CD4-positive, alpha-beta memory T cell (primary cell): ENCODE measurements at regions not wholly inside any gene's neighbourhood (a gene's known extent, or its start where the extent isn't known, plus 50 kb on each side); places are given as distances from the start of the nearest gene placed in this dataset.

Experiments
- CTCF ChIA-PET: fragments of 350-600 bp; sonication (Branson Sonifier 250); formaldehyde crosslinking; loops from one replicate; lab custom pipeline; 2021; ENCODE audit warnings: inconsistent platforms; ENCODE audit not compliant: partially characterized antibody; lab: Charles Lee
- POLR2A ChIA-PET: fragments of 350-600 bp; sonication (Branson Sonifier 250); formaldehyde crosslinking; loops from one replicate; lab custom pipeline; 2021; ENCODE audit not compliant: partially characterized antibody; lab: Charles Lee
- DNase-seq, 5 donors: peaks; one replicate each; pipeline versions ENCODE4 v3.0.0 to v3.0.0-alpha.2; 2020 to 2022; ENCODE audit warnings: mixed read lengths in 1 of 5
- H3K27ac ChIP-seq: one replicate; pipeline ENCODE4 v1.7.0; 2013; ENCODE audit warnings: low read depth, low read length
- H3K27me3 ChIP-seq: 2 replicates; pipeline ENCODE4 v1.7.0; 2013; ENCODE audit warnings: mild to moderate bottlenecking, low read length, moderate library complexity; ENCODE audit not compliant: insufficient read depth
- H3K36me3 ChIP-seq: 2 replicates; pipeline ENCODE4 v1.7.0; 2013; ENCODE audit warnings: mild to moderate bottlenecking, low read length, moderate library complexity; ENCODE audit not compliant: insufficient read depth
- H3K4me1 ChIP-seq: 2 replicates; pipeline ENCODE4 v1.7.0; 2013; ENCODE audit warnings: mild to moderate bottlenecking, low read length, moderate library complexity; ENCODE audit not compliant: insufficient read depth
- H3K4me3 ChIP-seq, 2 donors: one replicate each; pipeline ENCODE4 v1.7.0; 2013; ENCODE audit warnings: low read length in 2 of 2, mild to moderate bottlenecking in 1 of 2
- H3K9me3 ChIP-seq, 2 donors: one replicate each; pipeline ENCODE4 v1.7.0; 2013; ENCODE audit warnings: low read length in 2 of 2, control low read depth in 1 of 2; ENCODE audit not compliant: control insufficient read depth in 1 of 2
- H3K27ac Mint-ChIP-seq, 7 donors: one replicate each; pipeline ENCODE4 v1.8.0; 2020 to 2021; ENCODE audit warnings: mixed read lengths in 7 of 7, mild to moderate bottlenecking in 6 of 7, inconsistent platforms in 3 of 7, moderate library complexity in 3 of 7
- H3K27me3 Mint-ChIP-seq, 2 donors: one replicate each; pipeline ENCODE4 v1.8.0; 2020 to 2021; ENCODE audit warnings: mixed read lengths in 2 of 2
- H3K36me3 Mint-ChIP-seq, 2 donors: one replicate each; pipeline ENCODE4 v1.8.0; 2020 to 2021; ENCODE audit warnings: mixed read lengths in 2 of 2, inconsistent platforms in 1 of 2, mild to moderate bottlenecking in 1 of 2
- H3K4me1 Mint-ChIP-seq, 4 donors: one replicate each; pipeline ENCODE4 v1.8.0; 2020 to 2021; ENCODE audit warnings: mixed read lengths in 4 of 4, mild to moderate bottlenecking in 1 of 4
- H3K4me3 Mint-ChIP-seq, 8 donors: one replicate each; pipeline ENCODE4 v1.8.0; 2020 to 2021; ENCODE audit warnings: mixed read lengths in 8 of 8, mild to moderate bottlenecking in 7 of 8, moderate library complexity in 6 of 8, inconsistent platforms in 3 of 8
- H3K9me3 Mint-ChIP-seq, 8 donors: one replicate each; pipeline ENCODE4 v1.8.0; 2020 to 2021; ENCODE audit warnings: mixed read lengths in 8 of 8, mild to moderate bottlenecking in 5 of 8, inconsistent platforms in 3 of 8, moderate library complexity in 1 of 8
- intact Hi-C: fragments of 100-400 bp; cut with micrococcal nuclease; formaldehyde crosslinking; loops from one replicate; pipeline ENCODE4 v1.15.1; 2023

GRCh38 chr6:71537717-71538116 lies 249.1 kb downstream of the OGFRL1 start:
- H3K27me3 Mint-ChIP-seq = peaks cover 0 to 2% of the 10 kb centered on the region in 2 donors
- no peaks in the 10 kb centered on the region for H3K27me3 ChIP-seq
- H3K4me1 ChIP-seq = no peaks in the 10 kb centered on the region
- no peak overlapping the region for H3K27ac ChIP-seq
- H3K9me3 Mint-ChIP-seq = no peaks in the 10 kb centered on the region
- intact Hi-C loops = no loop called here
- POLR2A ChIA-PET = no interaction called here
- no peaks in the 10 kb centered on the region for H3K36me3 Mint-ChIP-seq
- H3K4me3 ChIP-seq = no peak overlapping the region
- H3K27ac Mint-ChIP-seq = no peak overlapping the region
- no peaks in the 10 kb centered on the region for H3K36me3 ChIP-seq
- DNase-seq = no peak
- H3K4me1 Mint-ChIP-seq = no peaks in the 10 kb centered on the region
- no peaks in the 10 kb centered on the region for H3K9me3 ChIP-seq
- H3K4me3 Mint-ChIP-seq = no peak overlapping the region
- CTCF ChIA-PET = no interaction called here

GRCh38 chr6:71544028-71544427 lies 255.4 kb downstream of the OGFRL1 start:
- no peaks in the 10 kb centered on the region for H3K4me1 ChIP-seq
- DNase-seq = no peak
- intact Hi-C loops = no loop called here
- no peak overlapping the region for H3K4me3 Mint-ChIP-seq
- H3K36me3 Mint-ChIP-seq = no peaks in the 10 kb centered on the region
- CTCF ChIA-PET = no interaction called here
- H3K36me3 ChIP-seq = no peaks in the 10 kb centered on the region
- no peaks in the 10 kb centered on the region for H3K9me3 ChIP-seq
- no peak overlapping the region for H3K4me3 ChIP-seq
- no peaks in the 10 kb centered on the region for H3K27me3 Mint-ChIP-seq
- H3K9me3 Mint-ChIP-seq = peaks cover 0 to 3% (median 0%) of the 10 kb centered on the region in 8 donors
- POLR2A ChIA-PET = no interaction called here
- H3K4me1 Mint-ChIP-seq = no peaks in the 10 kb centered on the region
- no peak overlapping the region for H3K27ac ChIP-seq
- no peaks in the 10 kb centered on the region for H3K27me3 ChIP-seq
- H3K27ac Mint-ChIP-seq = no peak overlapping the region

DNA sequence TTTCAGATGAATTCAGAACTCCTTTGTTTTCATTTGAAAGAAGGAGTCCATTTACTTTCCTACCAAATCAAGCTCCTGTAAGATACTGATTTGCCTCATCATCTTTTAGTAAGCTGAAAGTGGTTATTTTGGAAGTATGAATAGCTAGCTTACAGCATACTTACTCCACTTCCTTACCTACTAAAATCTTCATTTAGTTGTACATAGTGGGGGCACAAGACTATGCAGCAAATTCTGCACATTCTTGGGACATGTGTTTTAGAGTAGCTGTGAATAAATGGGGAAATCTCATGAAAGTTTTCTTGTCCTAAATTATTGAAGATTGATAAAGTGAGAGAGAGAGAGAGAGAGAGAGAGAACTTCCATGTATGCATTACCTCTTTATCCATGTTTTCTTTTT lies 256.3 kb downstream of the OGFRL1 start:
- no peak overlapping the region for H3K27ac Mint-ChIP-seq
- Histone ChIP-seq H3K27me3 (no peaks in the 10 kb centered on the region), H3K4me1 (no peaks in the 10 kb centered on the region), H3K4me3 (no peak overlapping the region), H3K9me3 (no peaks in the 10 kb centered on the region), H3K27ac (no peak overlapping the region), H3K36me3 (no peaks in the 10 kb centered on the region)
- POLR2A ChIA-PET = no interaction called here
- DNase-seq = no peak
- H3K36me3 Mint-ChIP-seq = no peaks in the 10 kb centered on the region
- H3K9me3 Mint-ChIP-seq = peaks cover 0 to 3% (median 0%) of the 10 kb centered on the region in 8 donors
- CTCF ChIA-PET = interaction anchor here (3.3 kb wide), 1 partner anchor 14 kb away, joined by 8 read pairs; no protein-coding TSS in a partner anchor
- H3K4me1 Mint-ChIP-seq = no peaks in the 10 kb centered on the region
- H3K27me3 Mint-ChIP-seq = no peaks in the 10 kb centered on the region
- intact Hi-C loops = no loop called here
- H3K4me3 Mint-ChIP-seq = no peak overlapping the region

GRCh38 chr6:71545905-71546304 lies 257.3 kb downstream of the OGFRL1 start:
- Mint-ChIP-seq H3K36me3 (no peaks in the 10 kb centered on the region), H3K27ac (no peak overlapping the region), H3K27me3 (no peaks in the 10 kb centered on the region), H3K4me3 (no peak overlapping the region), H3K4me1 (no peaks in the 10 kb centered on the region), H3K9me3 (peaks cover 0 to 3% (median 0%) of the 10 kb centered on the region in 8 donors)
- no peak for DNase-seq
- H3K4me3 ChIP-seq = no peak overlapping the region
- intact Hi-C loops = no loop called here
- ChIA-PET CTCF (interaction anchor here (3.3 kb wide), 1 partner anchor 15 kb away, joined by 8 read pairs; no protein-coding TSS in a partner anchor), POLR2A (no interaction called here)
- no peaks in the 10 kb centered on the region for H3K36me3 ChIP-seq
- no peak overlapping the region for H3K27ac ChIP-seq
- no peaks in the 10 kb centered on the region for H3K9me3 ChIP-seq
- no peaks in the 10 kb centered on the region for H3K27me3 ChIP-seq
- no peaks in the 10 kb centered on the region for H3K4me1 ChIP-seq

DNA sequence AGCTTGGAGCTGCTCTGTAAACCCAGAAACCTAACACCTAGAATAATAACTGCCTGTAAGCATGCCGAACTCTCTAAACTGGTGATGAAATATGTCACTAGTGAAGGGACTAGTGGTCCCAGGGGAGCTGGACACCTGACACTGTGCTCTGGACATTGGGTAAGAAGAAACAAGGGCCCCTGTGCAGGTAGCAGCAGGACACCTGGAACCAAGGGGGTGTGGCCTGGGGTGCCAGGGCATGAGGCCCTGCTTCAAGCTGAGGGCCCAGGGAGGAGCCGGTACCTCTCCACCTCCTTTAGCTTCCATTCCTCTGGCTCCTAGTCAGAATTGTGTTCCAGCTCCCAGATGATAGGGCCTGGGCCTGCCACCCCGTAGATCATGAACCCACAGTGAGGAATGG lies 263.2 kb downstream of the OGFRL1 start:
- H3K36me3 ChIP-seq = no peaks in the 10 kb centered on the region
- CTCF ChIA-PET = interaction anchor here (0.9 kb wide), 1 partner anchor 17 kb away, joined by 3 read pairs; no protein-coding TSS in a partner anchor
- H3K27ac ChIP-seq = no peak overlapping the region
- POLR2A ChIA-PET = no interaction called here
- no peaks in the 10 kb centered on the region for H3K4me1 Mint-ChIP-seq
- H3K27me3 ChIP-seq = no peaks in the 10 kb centered on the region
- H3K4me3 Mint-ChIP-seq = no peak overlapping the region
- H3K9me3 Mint-ChIP-seq = peaks cover 4 to 23% (median 16%) of the 10 kb centered on the region in 8 donors
- no peak overlapping the region for H3K27ac Mint-ChIP-seq
- H3K4me3 ChIP-seq = no peak overlapping the region
- intact Hi-C loops = no loop called here
- H3K27me3 Mint-ChIP-seq = peaks cover 0 to 1% of the 10 kb centered on the region in 2 donors
- no peaks in the 10 kb centered on the region for H3K36me3 Mint-ChIP-seq
- H3K4me1 ChIP-seq = no peaks in the 10 kb centered on the region
- H3K9me3 ChIP-seq = peaks cover 0 to 8% of the 10 kb centered on the region in 2 donors
- no peak for DNase-seq

GRCh38 chr6:71556141-71556540 lies 267.5 kb downstream of the OGFRL1 start:
- H3K4me3 Mint-ChIP-seq = no peak overlapping the region
- H3K4me3 ChIP-seq = no peak overlapping the region
- DNase-seq = no peak
- H3K36me3 ChIP-seq = no peaks in the 10 kb centered on the region
- H3K27me3 Mint-ChIP-seq = peaks cover 0 to 1% of the 10 kb centered on the region in 2 donors
- peaks cover 0 to 8% of the 10 kb centered on the region in 2 donors for H3K9me3 ChIP-seq
- peaks cover 4 to 58% (median 42%) of the 10 kb centered on the region in 8 donors for H3K9me3 Mint-ChIP-seq
- intact Hi-C loops = no loop called here
- no peak overlapping the region for H3K27ac ChIP-seq
- ChIA-PET CTCF (no interaction called here), POLR2A (no interaction called here)
- no peaks in the 10 kb centered on the region for H3K27me3 ChIP-seq
- no peaks in the 10 kb centered on the region for H3K4me1 Mint-ChIP-seq
- H3K36me3 Mint-ChIP-seq = no peaks in the 10 kb centered on the region
- no peak overlapping the region for H3K27ac Mint-ChIP-seq
- H3K4me1 ChIP-seq = no peaks in the 10 kb centered on the region

- intact Hi-C loops = no loop called here
- H3K4me3 ChIP-seq = no peak overlapping the region
- H3K9me3 ChIP-seq = peaks cover 0 to 8% of the 10 kb centered on the region in 2 donors
- no peaks in the 10 kb centered on the region for H3K4me1 Mint-ChIP-seq
- no peaks in the 10 kb centered on the region for H3K4me1 ChIP-seq
- DNase-seq = no peak
- no peaks in the 10 kb centered on the region for H3K27me3 ChIP-seq
- peaks cover 0 to 3% of the 10 kb centered on the region in 2 donors for H3K27me3 Mint-ChIP-seq
- ChIA-PET CTCF (no interaction called here), POLR2A (no interaction called here)
- H3K27ac Mint-ChIP-seq = no peak overlapping the region
- peaks cover 4 to 60% (median 42%) of the 10 kb centered on the region in 8 donors for H3K9me3 Mint-ChIP-seq
- H3K36me3 Mint-ChIP-seq = no peaks in the 10 kb centered on the region
- H3K36me3 ChIP-seq = no peaks in the 10 kb centered on the region
- no peak overlapping the region for H3K4me3 Mint-ChIP-seq
- no peak overlapping the region for H3K27ac ChIP-seq
Observed at GRCh38 chr6:71558974-71559373, 270.4 kb downstream of the OGFRL1 start.

DNA sequence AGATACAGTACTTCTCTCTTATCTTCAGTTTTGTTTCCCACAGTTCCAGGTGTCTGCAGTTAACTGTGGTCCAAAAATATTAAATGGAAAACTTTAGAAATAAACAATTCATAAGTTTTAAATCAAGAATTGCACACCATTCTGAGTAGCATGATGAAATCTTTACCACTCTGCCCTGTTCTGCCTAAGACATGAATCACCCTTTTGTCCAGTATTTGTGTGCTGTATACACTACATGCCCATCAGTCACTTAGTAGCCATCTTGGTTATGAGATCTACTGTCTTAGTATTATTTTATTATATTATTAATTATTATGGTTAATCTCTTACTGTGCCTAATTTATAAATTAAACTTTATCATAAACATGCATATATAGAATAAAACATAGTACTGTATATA lies 279.0 kb downstream of the OGFRL1 start:
- CTCF ChIA-PET = no interaction called here

More for the DNA sequence above, 279.0 kb downstream of the OGFRL1 start:
- Mint-ChIP-seq H3K36me3 (no peaks in the 10 kb centered on the region), H3K4me3 (no peak overlapping the region), H3K27me3 (peaks cover 0 to 3% of the 10 kb centered on the region in 2 donors), H3K27ac (no peak overlapping the region), H3K4me1 (no peaks in the 10 kb centered on the region), H3K9me3 (peaks cover 0 to 7% (median 0%) of the 10 kb centered on the region in 8 donors)
- no peaks in the 10 kb centered on the region for H3K9me3 ChIP-seq
- H3K4me1 ChIP-seq = no peaks in the 10 kb centered on the region
- no peak for DNase-seq
- POLR2A ChIA-PET = no interaction called here
- H3K4me3 ChIP-seq = no peak overlapping the region
- no peaks in the 10 kb centered on the region for H3K36me3 ChIP-seq
- no peaks in the 10 kb centered on the region for H3K27me3 ChIP-seq
- intact Hi-C loops = no loop called here
- no peak overlapping the region for H3K27ac ChIP-seq
